ENCODE measurements at regions not wholly inside any gene's neighbourhood (a gene's known extent, or its start where the extent isn't known, plus 50 kb on each side); places are given as distances from the start of the nearest gene placed in this dataset.
"Not testable (repeated sequence)": the region's sequence is repeated elsewhere in the genome, so short reads cannot be mapped to it uniquely, and the experiment has no call there.

- ATAC-seq, result no peak
- no peak overlapping the region for H3K27ac ChIP-seq
- DNase-seq, result no peak
- H3K36me3 ChIP-seq, result no peaks in the 10 kb centered on the region
- intact Hi-C loops (cut with DNase I), result no loop called here
- TF ChIP-seq, protein P1, sequence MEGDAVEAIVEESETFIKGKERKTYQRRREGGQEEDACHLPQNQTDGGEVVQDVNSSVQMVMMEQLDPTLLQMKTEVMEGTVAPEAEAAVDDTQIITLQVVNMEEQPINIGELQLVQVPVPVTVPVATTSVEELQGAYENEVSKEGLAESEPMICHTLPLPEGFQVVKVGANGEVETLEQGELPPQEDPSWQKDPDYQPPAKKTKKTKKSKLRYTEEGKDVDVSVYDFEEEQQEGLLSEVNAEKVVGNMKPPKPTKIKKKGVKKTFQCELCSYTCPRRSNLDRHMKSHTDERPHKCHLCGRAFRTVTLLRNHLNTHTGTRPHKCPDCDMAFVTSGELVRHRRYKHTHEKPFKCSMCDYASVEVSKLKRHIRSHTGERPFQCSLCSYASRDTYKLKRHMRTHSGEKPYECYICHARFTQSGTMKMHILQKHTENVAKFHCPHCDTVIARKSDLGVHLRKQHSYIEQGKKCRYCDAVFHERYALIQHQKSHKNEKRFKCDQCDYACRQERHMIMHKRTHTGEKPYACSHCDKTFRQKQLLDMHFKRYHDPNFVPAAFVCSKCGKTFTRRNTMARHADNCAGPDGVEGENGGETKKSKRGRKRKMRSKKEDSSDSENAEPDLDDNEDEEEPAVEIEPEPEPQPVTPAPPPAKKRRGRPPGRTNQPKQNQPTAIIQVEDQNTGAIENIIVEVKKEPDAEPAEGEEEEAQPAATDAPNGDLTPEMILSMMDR (IDR thresholded peaks at IDR 0.05), result no peak
- no peak overlapping the region for H3K4me3 ChIP-seq
- H3K9me3 ChIP-seq, result peaks cover 0 to 3% of the 10 kb centered on the region in 2 donors
- H3K27me3 ChIP-seq, result no peaks in the 10 kb centered on the region
- no peaks in the 10 kb centered on the region for H3K4me1 ChIP-seq
Observed at GRCh38 chr6:51141080-51141479, 322.4 kb downstream of the TFAP2B start.

GRCh38 chr6:51147756-51148155 is 329.1 kb downstream of the TFAP2B start:
- ATAC-seq (no peak), DNase-seq (no peak)
- H3K36me3 ChIP-seq, result no peaks in the 10 kb centered on the region
- no peaks in the 10 kb centered on the region for H3K4me1 ChIP-seq
- no peak overlapping the region for H3K27ac ChIP-seq
- no peaks in the 10 kb centered on the region for H3K27me3 ChIP-seq
- H3K4me3 ChIP-seq, result no peak overlapping the region
- TF ChIP-seq, protein P1 (IDR thresholded peaks at IDR 0.05), result no peak
- peaks cover 0 to 5% of the 10 kb centered on the region in 2 donors for H3K9me3 ChIP-seq
- intact Hi-C loops (cut with DNase I), result no loop called here

- ATAC-seq, result no peak
- TF ChIP-seq, protein P1 (IDR thresholded peaks at IDR 0.05), result no peak
- intact Hi-C loops (cut with DNase I), result no loop called here
Observed at GRCh38 chr6:51152594-51152993, 333.9 kb downstream of the TFAP2B start.

DNA sequence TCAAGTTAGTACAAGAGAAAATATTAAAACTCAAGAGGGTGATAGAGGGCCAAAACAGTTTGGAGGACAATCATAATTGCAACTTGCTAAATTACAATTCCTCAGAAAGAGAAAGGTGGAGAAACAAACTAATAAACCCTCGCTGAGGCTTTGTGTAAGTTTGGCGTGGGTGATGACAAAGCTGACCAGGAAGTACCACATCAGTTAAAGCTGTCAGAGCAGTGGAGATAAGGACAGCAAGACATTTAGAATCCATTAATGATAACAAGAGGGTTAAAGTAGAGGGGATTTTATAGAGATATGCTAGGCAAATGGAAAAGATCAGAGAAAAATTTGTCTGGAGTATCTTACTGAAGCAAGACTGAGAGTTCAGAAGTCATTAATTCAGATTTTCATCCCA is 334.4 kb downstream of the TFAP2B start:
- no peak overlapping the region for H3K4me3 ChIP-seq
- H3K27me3 ChIP-seq, result no peaks in the 10 kb centered on the region
- no peaks in the 10 kb centered on the region for H3K36me3 ChIP-seq
- H3K4me1 ChIP-seq, result no peaks in the 10 kb centered on the region
- DNase-seq (no peak), ATAC-seq (no peak)
- peaks cover 0 to 5% of the 10 kb centered on the region in 2 donors for H3K9me3 ChIP-seq
- TF ChIP-seq, protein P1 (IDR thresholded peaks at IDR 0.05), result no peak
- intact Hi-C loops (cut with DNase I), result no loop called here
- H3K27ac ChIP-seq, result no peak overlapping the region

More at GRCh38 chr6:51152594-51152993, 333.9 kb downstream of the TFAP2B start:
- DNase-seq, result no peak
- no peak overlapping the region for H3K27ac ChIP-seq
- H3K4me3 ChIP-seq, result no peak overlapping the region
- peaks cover 0 to 5% of the 10 kb centered on the region in 2 donors for H3K9me3 ChIP-seq
- no peaks in the 10 kb centered on the region for H3K36me3 ChIP-seq
- no peaks in the 10 kb centered on the region for H3K4me1 ChIP-seq
- no peaks in the 10 kb centered on the region for H3K27me3 ChIP-seq

DNA sequence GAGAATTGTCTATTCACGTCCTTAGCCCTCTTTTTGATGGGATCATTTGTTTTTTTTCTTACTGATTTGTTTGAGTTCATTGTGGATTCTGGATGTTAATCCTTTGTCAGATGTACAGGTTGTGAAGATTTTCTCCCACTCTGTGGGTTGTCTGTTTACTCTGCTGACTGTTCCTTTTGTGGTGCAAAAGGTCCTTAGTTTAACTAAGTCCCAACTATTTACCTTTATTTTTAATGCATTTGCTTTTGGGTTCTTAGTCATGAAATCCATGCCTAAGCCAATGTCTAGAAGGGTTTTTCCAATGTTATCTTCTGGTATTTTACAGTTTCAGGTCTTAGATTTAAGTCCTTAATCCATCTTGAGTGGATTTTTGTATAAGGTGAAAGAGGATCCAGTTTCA is 336.3 kb downstream of the TFAP2B start:
- H3K4me3 ChIP-seq; DNase-seq; ATAC-seq; intact Hi-C loops (cut with DNase I); H3K4me1 ChIP-seq; H3K36me3 ChIP-seq; H3K27me3 ChIP-seq; H3K27ac ChIP-seq: not testable (repeated sequence)
- peaks cover 0 to 10% of the 10 kb centered on the region in 2 donors for H3K9me3 ChIP-seq

DNA sequence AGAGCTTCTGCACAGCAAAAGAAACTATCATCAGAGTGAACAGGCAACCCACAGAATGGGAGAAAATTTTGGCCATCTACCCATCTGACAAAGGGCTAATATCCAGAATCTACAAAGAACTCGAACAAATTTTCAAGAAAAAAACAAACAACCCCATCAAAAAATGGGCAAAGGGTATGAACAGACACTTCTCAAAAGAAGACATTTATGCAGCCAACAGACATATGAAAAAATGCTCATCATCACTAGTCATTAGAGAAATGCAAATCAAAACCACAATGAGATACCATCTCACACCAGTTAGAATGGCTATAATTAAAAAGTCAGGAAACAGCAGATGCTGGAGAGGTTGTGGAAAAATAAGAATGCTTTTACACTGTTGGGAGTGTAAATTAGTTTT is 340.6 kb downstream of the TFAP2B start:
- DNase-seq; H3K9me3 ChIP-seq; H3K36me3 ChIP-seq; H3K27ac ChIP-seq; ATAC-seq; H3K4me3 ChIP-seq; H3K27me3 ChIP-seq; H3K4me1 ChIP-seq; intact Hi-C loops (cut with DNase I): not testable (repeated sequence)

Data from left lung (tissue), 4 donors.